H9 (cell line): ENCODE measurements at regions not wholly inside any gene's neighbourhood (a gene's known extent, or its start where the extent isn't known, plus 50 kb on each side); places are given as distances from the start of the nearest gene placed in this dataset.

Experiments
- DNase-seq: peaks from one replicate; pipeline ENCODE4 v3.0.0-alpha.2; 2017
- H2AFZ ChIP-seq: one replicate; pipeline ENCODE4 v1.6.1; 2013; ENCODE audit warnings: mild to moderate bottlenecking, low read length, control low read depth, moderate library complexity
- H2AK5ac ChIP-seq: 2 replicates; pipeline ENCODE4 v1.6.1; 2013; ENCODE audit warnings: low read length, control low read depth, mixed read lengths; ENCODE audit not compliant: insufficient read length
- H2BK120ac ChIP-seq: one replicate; pipeline ENCODE4 v1.6.1; 2013; ENCODE audit warnings: low read depth, mild to moderate bottlenecking, low read length, control low read depth, inconsistent platforms; ENCODE audit not compliant: poor library complexity, severe bottlenecking
- H2BK12ac ChIP-seq: 2 replicates; pipeline ENCODE4 v1.6.1; 2013; ENCODE audit warnings: low read length, control low read depth, mixed read lengths, low read depth; ENCODE audit not compliant: insufficient read length
- H2BK15ac ChIP-seq: 2 replicates; pipeline ENCODE4 v1.6.1; 2013; ENCODE audit warnings: low read depth, low read length, control low read depth
- H2BK20ac ChIP-seq: one replicate; pipeline ENCODE4 v1.6.1; 2013; ENCODE audit warnings: low read depth, mild to moderate bottlenecking, low read length, control low read depth, inconsistent platforms; ENCODE audit not compliant: poor library complexity, severe bottlenecking
- H2BK5ac ChIP-seq: 2 replicates; pipeline ENCODE4 v1.6.1; 2013; ENCODE audit warnings: low read length, control low read depth, mixed read lengths; ENCODE audit not compliant: insufficient read length
- H3K14ac ChIP-seq: 2 replicates; pipeline ENCODE4 v1.6.1; 2013; ENCODE audit warnings: low read length, control low read depth; ENCODE audit not compliant: insufficient read depth
- H3K18ac ChIP-seq: 2 replicates; pipeline ENCODE4 v1.6.1; 2013; ENCODE audit warnings: low read depth, mild to moderate bottlenecking, mixed read lengths, low read length, control low read depth; ENCODE audit not compliant: insufficient read length
- H3K23ac ChIP-seq: 2 replicates; pipeline ENCODE4 v1.6.1; 2013; ENCODE audit warnings: low read length, control low read depth, mixed read lengths, low read depth; ENCODE audit not compliant: insufficient read length
- H3K23me2 ChIP-seq: 2 replicates; pipeline ENCODE4 v1.6.1; 2013; ENCODE audit warnings: low read depth, mild to moderate bottlenecking, mixed read lengths, low read length, control low read depth; ENCODE audit not compliant: insufficient read length, poor library complexity, severe bottlenecking
- H3K27ac ChIP-seq: 2 replicates; pipeline ENCODE4 v1.5.1; 2013; ENCODE audit warnings: low read length, control low read depth, mixed read lengths, low read depth; ENCODE audit not compliant: insufficient read length
- H3K27me3 ChIP-seq: 2 replicates; pipeline ENCODE4 v1.6.1; 2013; ENCODE audit warnings: low read length, control low read depth, inconsistent platforms; ENCODE audit not compliant: insufficient read depth
- H3K4ac ChIP-seq: 2 replicates; pipeline ENCODE4 v1.6.1; 2013; ENCODE audit warnings: low read depth, mild to moderate bottlenecking, control low read depth, inconsistent platforms, low read length, moderate library complexity
- H3K4me1 ChIP-seq: 2 replicates; pipeline ENCODE4 v1.6.1; 2013; ENCODE audit warnings: low read length, control low read depth, inconsistent platforms; ENCODE audit not compliant: insufficient read depth
- H3K4me2 ChIP-seq: 2 replicates; pipeline ENCODE4 v1.6.1; 2013; ENCODE audit warnings: low read length, control low read depth, mixed read lengths; ENCODE audit not compliant: insufficient read length, insufficient read depth
- H3K56ac ChIP-seq: 2 replicates; pipeline ENCODE4 v1.6.1; 2013; ENCODE audit warnings: low read depth, mild to moderate bottlenecking, mixed read lengths, low read length, control low read depth; ENCODE audit not compliant: insufficient read length
- H3K79me1 ChIP-seq: 2 replicates; pipeline ENCODE4 v1.6.1; 2013; ENCODE audit warnings: low read depth, mild to moderate bottlenecking, moderate library complexity, low read length, control low read depth, inconsistent platforms; ENCODE audit not compliant: insufficient read depth, poor library complexity, severe bottlenecking
- H3K79me2 ChIP-seq: 2 replicates; pipeline ENCODE4 v1.6.1; 2013; ENCODE audit warnings: low read length, control low read depth, inconsistent platforms; ENCODE audit not compliant: insufficient read depth
- H3K9ac ChIP-seq: 2 replicates; pipeline ENCODE4 v1.6.1; 2013; ENCODE audit warnings: low read length, control low read depth, mixed read lengths; ENCODE audit not compliant: insufficient read length; ENCODE audit errors: extremely low read depth
- H3K9me3 ChIP-seq: one replicate; pipeline ENCODE4 v1.6.1; 2013; ENCODE audit warnings: low read depth, low read length, inconsistent platforms; ENCODE audit not compliant: control insufficient read depth
- H3T11ph ChIP-seq: one replicate; pipeline ENCODE4 v1.6.1; 2013; ENCODE audit warnings: mild to moderate bottlenecking, low read length, control low read depth, inconsistent platforms
- H4K20me1 ChIP-seq: one replicate; pipeline ENCODE4 v1.6.1; 2013; ENCODE audit not compliant: control insufficient read depth, insufficient read length, insufficient read depth
- H4K5ac ChIP-seq: 2 replicates; pipeline ENCODE4 v1.6.1; 2013; ENCODE audit warnings: low read depth, mild to moderate bottlenecking, mixed read lengths, low read length, control low read depth; ENCODE audit not compliant: insufficient read length
- H4K8ac ChIP-seq: replicated peaks from 2 replicates; pipeline ENCODE4 v1.6.1; 2013; ENCODE audit warnings: low read length, control low read depth, mixed read lengths, low read depth; ENCODE audit not compliant: insufficient read length
- H4K91ac ChIP-seq: 2 replicates; pipeline ENCODE4 v1.6.1; 2013; ENCODE audit warnings: low read depth, mild to moderate bottlenecking, moderate library complexity, mixed read lengths, low read length, control low read depth; ENCODE audit not compliant: insufficient read length
- H3K27ac Mint-ChIP-seq, 3 experiments: 2 replicates in 2 of 3; 3 replicates in 1 of 3; pipeline ENCODE4 v1.8.0; 2020 to 2021; ENCODE audit warnings: mixed read lengths in 3 of 3, mild to moderate bottlenecking in 1 of 3, moderate library complexity in 1 of 3
- H3K27me3 Mint-ChIP-seq: 2 replicates; pipeline ENCODE4 v1.8.0; 2021; ENCODE audit warnings: low read depth, mild to moderate bottlenecking, moderate library complexity, mixed read lengths
- H3K36me3 Mint-ChIP-seq, 3 experiments: 2 replicates in 2 of 3; 3 replicates in 1 of 3; pipeline ENCODE4 v1.8.0; 2020 to 2021; ENCODE audit warnings: low read depth in 3 of 3, mixed read lengths in 3 of 3; ENCODE audit not compliant: insufficient read depth in 1 of 3
- H3K4me1 Mint-ChIP-seq, 2 experiments: 2 replicates each; pipeline ENCODE4 v1.8.0; 2020; ENCODE audit warnings: mixed read lengths in 2 of 2
- H3K4me3 Mint-ChIP-seq, 2 experiments: 2 replicates in 1 of 2; 3 replicates in 1 of 2; pipeline ENCODE4 v1.8.0; 2020 to 2021; ENCODE audit warnings: mild to moderate bottlenecking in 2 of 2, mixed read lengths in 2 of 2, moderate library complexity in 1 of 2
- H3K9me3 Mint-ChIP-seq, 2 experiments: 2 replicates in 1 of 2; 3 replicates in 1 of 2; pipeline ENCODE4 v1.8.0; 2020; ENCODE audit warnings: mild to moderate bottlenecking in 2 of 2, mixed read lengths in 2 of 2, moderate library complexity in 1 of 2
- WGBS: extraction: QIAGEN DNeasy Blood & Tissue Kit; methylation state at CpG from one replicate; pipeline ENCODE4 v1.1.7; 2013; ENCODE audit warnings: missing lambda C conversion rate, low lambda C conversion rate, mixed read lengths; ENCODE audit not compliant: insufficient read length; ENCODE audit errors: extremely low coverage; 5-methylcytosine and 5-hydroxymethylcytosine counted together
- TF ChIP-seq, protein P1 (sequence below): fragments of 200-600 bp; sonication (generic); conservative IDR thresholded peaks from 3 replicates; pipeline ENCODE4 v1.8.0; 2021; ENCODE audit warnings: antibody characterized with exemption, mild to moderate bottlenecking

DNA sequence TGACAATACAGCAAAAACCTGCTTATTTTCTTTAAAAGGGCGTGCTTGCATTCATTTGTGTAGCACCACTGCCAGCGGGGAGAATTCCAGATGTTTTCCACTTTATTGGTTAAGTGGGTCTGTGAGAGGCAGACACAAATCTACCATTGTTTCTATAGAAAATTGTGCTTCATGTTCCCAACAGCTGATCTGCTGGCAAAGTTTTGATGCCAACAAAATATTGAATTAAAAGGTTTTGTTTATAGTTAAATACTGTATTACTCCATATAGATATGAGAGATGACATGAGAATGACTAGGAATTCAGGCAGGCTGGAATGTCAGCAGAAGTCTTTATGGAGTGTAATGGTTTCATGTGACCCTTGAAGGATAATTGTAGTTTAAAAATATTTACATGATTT, 182.7 kb downstream of the MC4R start:
- no peaks in the 10 kb centered on the region for H3K79me2 ChIP-seq
- peaks cover 0 to 4% (median 0%) of the 10 kb centered on the region in 3 experiments; a peak in 2 of 7 replicates for H3K36me3 Mint-ChIP-seq
- no peak overlapping the region for H3K56ac ChIP-seq
- H2BK12ac ChIP-seq = no peak overlapping the region
- no peak overlapping the region for H4K5ac ChIP-seq
- no peak overlapping the region for H2BK20ac ChIP-seq
- H3K18ac ChIP-seq = no peak overlapping the region
- H3K27ac Mint-ChIP-seq = no peak overlapping the region
- no peaks in the 10 kb centered on the region for H3K27me3 Mint-ChIP-seq
- H3K14ac ChIP-seq = no peak overlapping the region
- H3T11ph ChIP-seq = no peak overlapping the region
- no peak overlapping the region for H4K91ac ChIP-seq
- no peak overlapping the region for H3K23ac ChIP-seq
- no peak overlapping the region for H2BK15ac ChIP-seq
- no peak overlapping the region for H4K8ac ChIP-seq
- H3K4me3 Mint-ChIP-seq = no peak overlapping the region
- H3K4me1 ChIP-seq = no peaks in the 10 kb centered on the region; the same call in 1 of the 2 replicates
- peaks cover 2% of the 10 kb centered on the region in 2 experiments; a peak in 2 of 5 replicates for H3K9me3 Mint-ChIP-seq
- no peak overlapping the region for H2AFZ ChIP-seq
- H2BK120ac ChIP-seq = no peak overlapping the region
- no peak for DNase-seq
- no peaks in the 10 kb centered on the region for H3K9me3 ChIP-seq
- H2AK5ac ChIP-seq = no peak overlapping the region
- H3K23me2 ChIP-seq = no peaks in the 10 kb centered on the region
- no peaks in the 10 kb centered on the region for H4K20me1 ChIP-seq
- H3K79me1 ChIP-seq = no peaks in the 10 kb centered on the region
- no peak overlapping the region for H3K4ac ChIP-seq
- H3K27ac ChIP-seq = no peak overlapping the region
- WGBS = no CpG with 5 or more reads among the region's 2 CpGs
- TF ChIP-seq, protein P1, sequence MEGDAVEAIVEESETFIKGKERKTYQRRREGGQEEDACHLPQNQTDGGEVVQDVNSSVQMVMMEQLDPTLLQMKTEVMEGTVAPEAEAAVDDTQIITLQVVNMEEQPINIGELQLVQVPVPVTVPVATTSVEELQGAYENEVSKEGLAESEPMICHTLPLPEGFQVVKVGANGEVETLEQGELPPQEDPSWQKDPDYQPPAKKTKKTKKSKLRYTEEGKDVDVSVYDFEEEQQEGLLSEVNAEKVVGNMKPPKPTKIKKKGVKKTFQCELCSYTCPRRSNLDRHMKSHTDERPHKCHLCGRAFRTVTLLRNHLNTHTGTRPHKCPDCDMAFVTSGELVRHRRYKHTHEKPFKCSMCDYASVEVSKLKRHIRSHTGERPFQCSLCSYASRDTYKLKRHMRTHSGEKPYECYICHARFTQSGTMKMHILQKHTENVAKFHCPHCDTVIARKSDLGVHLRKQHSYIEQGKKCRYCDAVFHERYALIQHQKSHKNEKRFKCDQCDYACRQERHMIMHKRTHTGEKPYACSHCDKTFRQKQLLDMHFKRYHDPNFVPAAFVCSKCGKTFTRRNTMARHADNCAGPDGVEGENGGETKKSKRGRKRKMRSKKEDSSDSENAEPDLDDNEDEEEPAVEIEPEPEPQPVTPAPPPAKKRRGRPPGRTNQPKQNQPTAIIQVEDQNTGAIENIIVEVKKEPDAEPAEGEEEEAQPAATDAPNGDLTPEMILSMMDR = no peak
- H3K4me2 ChIP-seq = no peak overlapping the region
- H2BK5ac ChIP-seq = no peak overlapping the region
- H3K27me3 ChIP-seq = no peaks in the 10 kb centered on the region
- H3K4me1 Mint-ChIP-seq = peaks cover 8 to 11% of the 10 kb centered on the region in 2 experiments
- H3K9ac ChIP-seq = no peak overlapping the region
